Ascending aorta (tissue), 2 donors: ENCODE measurements at regions not wholly inside any gene's neighbourhood (a gene's known extent, or its start where the extent isn't known, plus 50 kb on each side); places are given as distances from the start of the nearest gene placed in this dataset.

Experiments used
- DNase-seq, 2 donors: peaks; one replicate each; pipeline ENCODE4 v3.0.0-alpha.2; 2019; ENCODE audit warnings: low spot score in 2 of 2
- H3K27ac ChIP-seq, 2 donors: fragments of 200-600 bp; sonication (generic); one replicate each; pipeline ENCODE4 v1.5.1; 2016 to 2017; ENCODE audit warnings: mild to moderate bottlenecking in 1 of 2
- H3K27me3 ChIP-seq: fragments of 200-600 bp; sonication (generic); one replicate; pipeline ENCODE4 v1.5.1; 2017
- H3K36me3 ChIP-seq, 2 donors: fragments of 200-600 bp; sonication (generic); one replicate each; pipeline ENCODE4 v1.5.1; 2016
- H3K4me1 ChIP-seq, 2 donors: fragments of 200-600 bp; sonication (generic); one replicate each; pipeline ENCODE4 v1.5.1; 2016 to 2017; ENCODE audit warnings: mild to moderate bottlenecking in 1 of 2
- H3K4me3 ChIP-seq, 2 donors: fragments of 200-600 bp; sonication (generic); one replicate each; pipeline ENCODE4 v1.5.1; 2016 to 2017; ENCODE audit warnings: mild to moderate bottlenecking in 1 of 2
- H3K9me3 ChIP-seq, 2 donors: fragments of 200-600 bp; sonication (generic); one replicate each; pipeline ENCODE4 v1.5.1; 2016
- intact Hi-C: fragments of 100-400 bp; cut with DNase I; formaldehyde crosslinking; loops from one replicate; pipeline ENCODE4 v1.15.1; 2023
- TF ChIP-seq, protein P1 (sequence below), 3 experiments: fragments of 200-600 bp in 2 of 3; fragments of 450-650 bp in 1 of 3; sonication (generic) in 2 of 3; IDR thresholded peaks; one replicate each; pipeline ENCODE4 v1.5.1; 2016 to 2019; ENCODE audit warnings: antibody characterized with exemption in 3 of 3, mild to moderate bottlenecking in 1 of 3, moderate library complexity in 1 of 3

DNA sequence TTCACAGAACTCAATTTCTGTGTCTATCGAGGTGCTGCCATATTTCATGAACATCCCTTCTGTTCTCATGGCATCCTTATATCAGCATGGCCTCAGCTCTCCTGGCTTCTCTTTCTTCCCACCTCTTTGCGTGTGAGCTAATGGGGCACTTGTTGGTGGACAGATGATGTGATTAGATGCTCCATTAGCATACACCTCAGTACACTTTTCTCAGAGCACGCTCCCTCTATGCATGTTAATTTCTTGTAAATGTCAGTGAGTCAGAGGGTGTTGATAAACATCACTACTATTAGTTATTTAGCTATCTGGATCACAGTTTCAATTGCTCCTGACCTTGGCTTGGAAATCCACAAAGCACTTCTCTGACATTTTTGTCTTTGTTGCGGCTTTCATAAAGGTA, 159.4 kb downstream of the CD8B2 start:
- H3K27ac ChIP-seq = no peak overlapping the region
- H3K4me1 ChIP-seq = no peaks in the 10 kb centered on the region
- intact Hi-C loops = no loop called here
- no peaks in the 10 kb centered on the region for H3K27me3 ChIP-seq
- H3K9me3 ChIP-seq = no peaks in the 10 kb centered on the region
- no peak for DNase-seq
- TF ChIP-seq, protein P1, sequence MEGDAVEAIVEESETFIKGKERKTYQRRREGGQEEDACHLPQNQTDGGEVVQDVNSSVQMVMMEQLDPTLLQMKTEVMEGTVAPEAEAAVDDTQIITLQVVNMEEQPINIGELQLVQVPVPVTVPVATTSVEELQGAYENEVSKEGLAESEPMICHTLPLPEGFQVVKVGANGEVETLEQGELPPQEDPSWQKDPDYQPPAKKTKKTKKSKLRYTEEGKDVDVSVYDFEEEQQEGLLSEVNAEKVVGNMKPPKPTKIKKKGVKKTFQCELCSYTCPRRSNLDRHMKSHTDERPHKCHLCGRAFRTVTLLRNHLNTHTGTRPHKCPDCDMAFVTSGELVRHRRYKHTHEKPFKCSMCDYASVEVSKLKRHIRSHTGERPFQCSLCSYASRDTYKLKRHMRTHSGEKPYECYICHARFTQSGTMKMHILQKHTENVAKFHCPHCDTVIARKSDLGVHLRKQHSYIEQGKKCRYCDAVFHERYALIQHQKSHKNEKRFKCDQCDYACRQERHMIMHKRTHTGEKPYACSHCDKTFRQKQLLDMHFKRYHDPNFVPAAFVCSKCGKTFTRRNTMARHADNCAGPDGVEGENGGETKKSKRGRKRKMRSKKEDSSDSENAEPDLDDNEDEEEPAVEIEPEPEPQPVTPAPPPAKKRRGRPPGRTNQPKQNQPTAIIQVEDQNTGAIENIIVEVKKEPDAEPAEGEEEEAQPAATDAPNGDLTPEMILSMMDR (IDR thresholded peaks at IDR 0.05) = no peak
- H3K36me3 ChIP-seq = no peaks in the 10 kb centered on the region
- H3K4me3 ChIP-seq = no peak overlapping the region

DNA sequence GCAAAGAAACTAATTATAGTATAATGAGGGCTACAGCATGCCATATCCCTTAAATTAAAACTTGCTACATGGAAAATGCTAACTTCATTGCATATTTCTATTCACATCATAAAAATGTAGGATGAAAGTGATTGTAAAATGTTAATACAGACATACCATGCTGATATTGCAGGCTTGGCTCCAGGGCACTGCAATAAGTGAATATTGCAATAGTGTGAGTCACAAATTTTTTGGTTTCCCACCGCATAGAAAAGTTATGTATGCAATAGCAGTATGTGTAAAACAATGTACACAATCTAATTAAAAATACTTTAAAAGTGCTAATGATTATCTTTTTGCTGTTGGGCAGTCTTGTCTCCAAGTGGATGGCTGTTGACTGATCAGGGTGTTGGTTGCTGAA, 162.1 kb downstream of the CD8B2 start:
- TF ChIP-seq, protein P1 (IDR thresholded peaks at IDR 0.05) = no peak
- intact Hi-C loops = no loop called here
- no peak overlapping the region for H3K4me3 ChIP-seq
- no peak for DNase-seq
- H3K9me3 ChIP-seq = no peaks in the 10 kb centered on the region
- H3K27me3 ChIP-seq = no peaks in the 10 kb centered on the region
- H3K4me1 ChIP-seq = no peaks in the 10 kb centered on the region
- H3K27ac ChIP-seq = no peak overlapping the region
- no peaks in the 10 kb centered on the region for H3K36me3 ChIP-seq

DNA sequence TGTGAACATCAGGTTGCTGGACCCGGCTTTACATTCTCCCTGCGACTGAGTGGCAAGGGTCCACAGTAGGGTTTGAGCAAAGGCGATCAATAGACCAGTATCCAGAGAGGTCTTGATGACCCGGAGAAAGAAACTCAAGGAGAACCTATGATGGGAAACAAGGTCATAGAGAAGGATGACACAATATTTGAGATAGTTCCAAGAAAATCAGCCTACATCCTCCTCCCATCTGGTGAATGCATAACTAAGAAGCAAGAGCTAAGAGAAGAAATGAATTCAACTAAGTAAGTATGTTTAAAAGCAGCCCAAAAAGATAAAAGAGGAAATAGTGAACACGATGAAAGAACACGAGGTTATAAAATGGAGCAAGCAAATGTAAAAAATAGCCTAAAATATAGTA, 166.3 kb downstream of the CD8B2 start:
- Histone ChIP-seq H3K4me1 (no peaks in the 10 kb centered on the region), H3K36me3 (no peaks in the 10 kb centered on the region), H3K4me3 (no peak overlapping the region), H3K27me3 (no peaks in the 10 kb centered on the region), H3K9me3 (peaks cover 0 to 10% of the 10 kb centered on the region in 2 donors), H3K27ac (no peak overlapping the region)
- intact Hi-C loops = no loop called here
- DNase-seq = no peak
- TF ChIP-seq, protein P1 (IDR thresholded peaks at IDR 0.05) = no peak

DNA sequence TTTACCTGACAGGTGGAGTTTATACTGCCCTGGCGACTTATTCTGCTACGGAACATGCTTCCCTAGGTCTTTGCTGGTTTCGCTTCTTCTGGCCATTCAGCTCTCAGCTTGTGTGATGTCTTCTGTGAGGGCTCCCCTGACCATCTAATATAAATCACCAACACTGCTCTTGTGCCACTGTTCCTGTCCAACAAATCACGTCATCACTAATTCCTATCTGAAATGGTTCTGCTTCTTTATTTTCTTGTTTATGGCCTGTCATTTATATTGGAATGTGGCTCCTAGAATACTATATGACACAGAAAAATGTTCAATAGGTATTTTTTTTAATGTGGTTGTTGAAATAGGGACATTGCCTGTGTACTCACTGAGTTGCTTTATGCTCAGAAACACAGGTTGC, 171.5 kb downstream of the CD8B2 start:
- Histone ChIP-seq H3K27me3 (no peaks in the 10 kb centered on the region), H3K27ac (no peak overlapping the region), H3K4me1 (no peaks in the 10 kb centered on the region), H3K36me3 (no peaks in the 10 kb centered on the region), H3K9me3 (peaks cover 0 to 10% of the 10 kb centered on the region in 2 donors), H3K4me3 (no peak overlapping the region)
- intact Hi-C loops = no loop called here
- DNase-seq = no peak
- TF ChIP-seq, protein P1 (IDR thresholded peaks at IDR 0.05) = no peak

DNA sequence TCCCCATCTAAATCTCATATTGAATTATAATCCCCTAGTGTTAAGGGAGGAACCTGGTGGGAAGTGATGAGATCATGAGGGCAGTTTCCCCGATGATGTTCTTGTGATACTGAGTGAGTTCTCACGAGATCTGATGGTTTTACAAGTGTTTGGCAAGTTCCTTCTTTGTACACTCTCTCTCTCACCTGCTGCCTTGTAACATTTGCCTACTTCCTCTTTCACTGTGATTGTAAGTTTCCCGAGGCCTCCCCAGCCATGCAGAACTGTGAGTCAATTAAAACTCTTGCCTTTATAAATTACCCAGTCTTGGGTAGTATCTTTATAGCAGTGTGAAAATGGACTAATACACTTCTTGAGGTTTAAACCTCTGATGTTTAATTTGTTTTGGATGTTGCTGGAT, 177.5 kb downstream of the CD8B2 start:
- Histone ChIP-seq H3K27me3 (no peaks in the 10 kb centered on the region), H3K27ac (no peak overlapping the region), H3K9me3 (no peaks in the 10 kb centered on the region), H3K4me1 (no peaks in the 10 kb centered on the region), H3K36me3 (no peaks in the 10 kb centered on the region), H3K4me3 (no peak overlapping the region)
- no peak for DNase-seq
- intact Hi-C loops = loop anchor here (10.0 kb wide), 1 partner anchor 630 kb away; no protein-coding TSS in a partner anchor
- TF ChIP-seq, protein P1 (IDR thresholded peaks at IDR 0.05) = no peak

DNA sequence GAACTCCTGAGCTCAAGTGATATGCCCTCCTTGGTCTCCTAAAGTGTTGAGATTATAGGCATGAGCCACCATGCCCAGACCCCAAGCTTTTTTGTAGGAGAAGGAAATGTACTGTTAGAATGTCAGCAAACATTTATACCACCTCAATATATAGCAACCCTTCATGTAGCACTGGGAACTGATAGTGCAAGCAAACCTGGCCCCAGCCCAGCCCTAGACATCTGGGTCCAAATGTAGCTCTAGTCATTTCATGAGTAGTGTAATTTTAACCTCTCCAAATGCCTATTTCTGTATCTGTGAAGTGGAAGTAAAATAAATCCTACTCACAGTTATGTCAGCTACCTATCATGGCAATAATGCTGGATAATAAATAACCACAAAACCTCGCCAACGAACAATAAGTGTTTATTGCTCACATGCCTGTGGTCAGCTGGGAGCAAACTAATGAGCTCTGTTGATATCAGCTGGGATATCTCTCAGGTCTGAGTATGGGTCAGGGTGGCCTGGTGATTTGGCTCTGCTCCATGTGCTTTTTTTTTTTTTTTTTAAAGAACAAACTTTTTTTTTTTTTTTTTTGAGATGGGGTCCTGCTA, 180.4 kb downstream of the CD8B2 start:
- H3K9me3 ChIP-seq = no peaks in the 10 kb centered on the region
- H3K27ac ChIP-seq = no peak overlapping the region
- no peaks in the 10 kb centered on the region for H3K36me3 ChIP-seq
- TF ChIP-seq, protein P1 (IDR thresholded peaks at IDR 0.05) = no peak
- H3K4me1 ChIP-seq = no peaks in the 10 kb centered on the region
- no peaks in the 10 kb centered on the region for H3K27me3 ChIP-seq
- DNase-seq = no peak
- intact Hi-C loops = loop anchor here (10.0 kb wide), 1 partner anchor 627 kb away; no protein-coding TSS in a partner anchor
- H3K4me3 ChIP-seq = no peak overlapping the region
